PC-9 (cell line): ENCODE measurements at regions not wholly inside any gene's neighbourhood (a gene's known extent, or its start where the extent isn't known, plus 50 kb on each side); places are given as distances from the start of the nearest gene placed in this dataset.

Source experiments
- BruUV-seq: library from RNA; stranded (reverse); fragments of 400-500 nt; replicated peaks from 2 replicates; lab custom pipeline; 2021; lab: Mats Ljungman, UMichigan
- CTCF ChIA-PET: fragments of 300-600 bp; sonication (Branson Sonifier 250); formaldehyde crosslinking; loops from one replicate; lab custom pipeline; 2022; ENCODE audit warnings: antibody characterized with exemption; lab: Charles Lee
- POLR2A ChIA-PET: fragments of 300-600 bp; sonication (Branson Sonifier 250); formaldehyde crosslinking; loops from one replicate; lab custom pipeline; 2022; ENCODE audit warnings: antibody characterized with exemption; ENCODE audit not compliant: unreplicated experiment; lab: Charles Lee
- DNase-seq, 2 experiments: peaks; one replicate each; pipeline versions ENCODE4 v3.0.0 to v3.0.0-alpha.2; 2015 to 2022; ENCODE audit warnings: mixed read lengths in 1 of 2
- H2AFZ ChIP-seq: fragments of 200-600 bp; sonication (generic); 2 replicates; pipeline ENCODE4 v1.8.1; 2017; ENCODE audit warnings: antibody characterized with exemption
- H3F3A ChIP-seq: fragments of 200-600 bp; sonication (generic); 2 replicates; pipeline ENCODE4 v1.8.1; 2017; ENCODE audit warnings: antibody characterized with exemption, mild to moderate bottlenecking, low read depth; ENCODE audit not compliant: insufficient read depth
- H3K27ac ChIP-seq: fragments of 200-600 bp; sonication (generic); 2 replicates; pipeline ENCODE4 v1.6.1; 2016; ENCODE audit warnings: mixed run types
- H3K27me3 ChIP-seq: fragments of 200-600 bp; sonication (generic); 2 replicates; pipeline ENCODE4 v1.6.1; 2016; ENCODE audit warnings: low read depth, mixed run types; ENCODE audit not compliant: insufficient read depth
- H3K36me3 ChIP-seq: fragments of 200-600 bp; sonication (generic); 2 replicates; pipeline ENCODE4 v1.6.1; 2016; ENCODE audit warnings: low read depth, mixed run types
- H3K4me1 ChIP-seq: fragments of 200-600 bp; sonication (generic); replicated peaks from 2 replicates; pipeline ENCODE4 v1.6.1; 2016; ENCODE audit warnings: mixed run types; ENCODE audit not compliant: insufficient read depth
- H3K4me2 ChIP-seq: fragments of 200-600 bp; sonication (generic); 2 replicates; pipeline ENCODE4 v1.6.1; 2017; ENCODE audit warnings: mixed run types
- H3K4me3 ChIP-seq: fragments of 200-600 bp; sonication (generic); 2 replicates; pipeline ENCODE4 v1.6.1; 2016; ENCODE audit warnings: mixed run types
- H3K79me2 ChIP-seq: fragments of 200-600 bp; sonication (generic); 2 replicates; pipeline ENCODE4 v1.6.1; 2017; ENCODE audit warnings: low read depth, mixed run types
- H3K9me2 ChIP-seq: fragments of 200-600 bp; sonication (generic); 2 replicates; pipeline ENCODE4 v1.8.1; 2017; ENCODE audit warnings: mild to moderate bottlenecking; ENCODE audit not compliant: insufficient read depth
- H3K9me3 ChIP-seq: fragments of 200-600 bp; sonication (generic); 2 replicates; pipeline ENCODE4 v1.8.1; 2016; ENCODE audit warnings: low read depth; ENCODE audit not compliant: insufficient read depth
- H4K20me1 ChIP-seq: fragments of 200-600 bp; sonication (generic); 2 replicates; pipeline ENCODE4 v1.8.1; 2017; ENCODE audit not compliant: insufficient read depth
- CTCF ChIP-seq: fragments of 200-600 bp; sonication (generic); conservative IDR thresholded peaks from 2 replicates; pipeline ENCODE4 v1.6.1; 2017; ENCODE audit warnings: mixed run types, antibody characterized with exemption, mild to moderate bottlenecking, moderate library complexity
- EZH2 ChIP-seq: fragments of 200-600 bp; sonication (generic); IDR thresholded peaks from 2 replicates; pipeline ENCODE4 v1.8.0; 2017; ENCODE audit warnings: antibody characterized with exemption, low read depth
- intact Hi-C: fragments of 100-400 bp; cut with micrococcal nuclease; formaldehyde crosslinking; loops from one replicate; pipeline ENCODE4 v1.10.0; 2022; ENCODE audit not compliant: unreplicated experiment

GRCh38 chrX:27236681-27237080 is 226.5 kb downstream of the PPP4R3C start:
- no peaks in the 10 kb centered on the region for H3K36me3 ChIP-seq
- POLR2A ChIA-PET, result no interaction called here
- DNase-seq, result no peak
- no peaks in the 10 kb centered on the region for H4K20me1 ChIP-seq
- no peak overlapping the region for H3K27ac ChIP-seq
- H3K4me2 ChIP-seq, result no peak overlapping the region
- CTCF ChIA-PET, result interaction anchor here (0.7 kb wide), 1 partner anchor 511 kb away, joined by 3 read pairs; no protein-coding TSS in a partner anchor
- TF ChIP-seq CTCF, result no peak
- TF ChIP-seq EZH2, result no peak
- no peak overlapping the region for H2AFZ ChIP-seq
- H3K9me2 ChIP-seq, result no peaks in the 10 kb centered on the region
- no peaks in the 10 kb centered on the region for H3K9me3 ChIP-seq
- intact Hi-C loops, result no loop called here
- H3K79me2 ChIP-seq, result no peaks in the 10 kb centered on the region
- H3F3A ChIP-seq, result no peaks in the 10 kb centered on the region
- H3K4me1 ChIP-seq, result no peaks in the 10 kb centered on the region
- H3K27me3 ChIP-seq, result no peaks in the 10 kb centered on the region
- H3K4me3 ChIP-seq, result no peak overlapping the region
- BruUV-seq, result no TSS peak

GRCh38 chrX:27229721-27230120 is 233.4 kb downstream of the PPP4R3C start:
- no peaks in the 10 kb centered on the region for H3K36me3 ChIP-seq
- intact Hi-C loops, result no loop called here
- BruUV-seq, result no TSS peak
- H3K79me2 ChIP-seq, result no peaks in the 10 kb centered on the region
- TF ChIP-seq EZH2, result no peak
- TF ChIP-seq CTCF, result no peak
- H3K9me2 ChIP-seq, result no peaks in the 10 kb centered on the region
- H3K27me3 ChIP-seq, result no peaks in the 10 kb centered on the region
- no peaks in the 10 kb centered on the region for H3K4me1 ChIP-seq
- H3K9me3 ChIP-seq, result no peaks in the 10 kb centered on the region
- no peak overlapping the region for H3K27ac ChIP-seq
- H3K4me3 ChIP-seq, result no peak overlapping the region
- CTCF ChIA-PET, result no interaction called here
- no peaks in the 10 kb centered on the region for H3F3A ChIP-seq
- no peak for DNase-seq
- H2AFZ ChIP-seq, result no peak overlapping the region
- POLR2A ChIA-PET, result no interaction called here
- H4K20me1 ChIP-seq, result no peaks in the 10 kb centered on the region
- no peak overlapping the region for H3K4me2 ChIP-seq

GRCh38 chrX:27222661-27223060 is 240.5 kb downstream of the PPP4R3C start:
- H3K9me3 ChIP-seq, result no peaks in the 10 kb centered on the region
- no peaks in the 10 kb centered on the region for H4K20me1 ChIP-seq
- H3F3A ChIP-seq, result no peaks in the 10 kb centered on the region
- H3K9me2 ChIP-seq, result no peaks in the 10 kb centered on the region
- no peak overlapping the region for H3K4me3 ChIP-seq
- no peak for TF ChIP-seq EZH2
- TF ChIP-seq CTCF, result no peak
- intact Hi-C loops, result no loop called here
- H3K79me2 ChIP-seq, result no peaks in the 10 kb centered on the region
- CTCF ChIA-PET, result no interaction called here
- H2AFZ ChIP-seq, result no peak overlapping the region
- BruUV-seq, result no TSS peak
- H3K27me3 ChIP-seq, result no peaks in the 10 kb centered on the region
- H3K4me2 ChIP-seq, result no peak overlapping the region
- H3K27ac ChIP-seq, result no peak overlapping the region
- no peaks in the 10 kb centered on the region for H3K4me1 ChIP-seq
- POLR2A ChIA-PET, result no interaction called here
- DNase-seq, result no peak
- no peaks in the 10 kb centered on the region for H3K36me3 ChIP-seq
